GM19463 (cell line): ENCODE measurements at regions not wholly inside any gene's neighbourhood (a gene's known extent, or its start where the extent isn't known, plus 50 kb on each side); places are given as distances from the start of the nearest gene placed in this dataset.
"Not testable (repeated sequence)": the region's sequence is repeated elsewhere in the genome, so short reads cannot be mapped to it uniquely, and the experiment has no call there.

ENCODE experiments used
- ATAC-seq: cut with Tn5 transposase; IDR thresholded peaks from one replicate; pipeline ENCODE4 v1.9.1; 2021; ENCODE audit warnings: mild to moderate bottlenecking, moderate library complexity; ENCODE audit not compliant: unreplicated experiment

- no peak for ATAC-seq
These were observed 138.6 kb upstream of the AFDN start for GRCh38 chr6:167688123-167688522.

- no peak for ATAC-seq
These were observed 137.4 kb upstream of the AFDN start for GRCh38 chr6:167689278-167689677.

DNA sequence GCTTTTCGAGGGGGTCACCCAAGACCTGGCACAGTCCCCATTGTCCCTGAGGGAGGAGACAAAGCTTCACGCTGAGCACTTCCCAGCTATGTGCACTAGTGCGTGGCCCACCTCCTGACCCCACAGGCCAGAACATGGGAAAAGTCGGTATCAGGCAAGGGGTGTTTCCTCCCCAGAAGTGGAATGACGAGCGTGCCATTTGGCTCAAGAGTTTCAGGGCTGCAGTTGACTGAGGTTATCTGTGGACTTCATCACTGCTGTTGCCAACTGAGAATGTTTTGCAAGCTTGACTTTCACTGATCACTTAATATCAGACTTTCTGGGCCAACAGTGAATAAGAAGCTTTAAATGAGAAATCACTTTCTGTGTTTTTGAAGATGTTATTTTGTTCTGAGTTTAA is 137.0 kb upstream of the AFDN start:
- ATAC-seq = no peak

- ATAC-seq = not testable (repeated sequence)
These were observed 136.4 kb upstream of the AFDN start for GRCh38 chr6:167690167-167690922.

DNA sequence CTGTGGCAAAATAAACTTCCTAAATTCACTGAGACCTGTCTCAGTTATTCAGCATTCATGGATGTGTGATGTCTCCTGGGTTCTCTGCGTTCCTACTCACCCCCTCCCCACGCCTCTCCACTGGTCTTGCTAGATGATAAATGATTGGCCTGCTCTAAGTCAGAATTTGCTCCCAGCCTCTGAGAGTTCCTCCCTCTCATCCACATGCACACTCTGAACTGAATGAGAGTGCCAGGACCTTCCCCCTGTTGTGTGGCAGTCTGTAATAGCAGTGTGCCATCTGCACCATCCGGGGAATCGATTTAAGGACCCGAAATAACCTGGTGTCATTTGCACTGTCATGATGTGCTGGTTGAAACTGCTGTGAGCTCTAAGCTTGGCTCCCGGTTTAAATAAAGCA is 135.8 kb upstream of the AFDN start:
- no peak for ATAC-seq

DNA sequence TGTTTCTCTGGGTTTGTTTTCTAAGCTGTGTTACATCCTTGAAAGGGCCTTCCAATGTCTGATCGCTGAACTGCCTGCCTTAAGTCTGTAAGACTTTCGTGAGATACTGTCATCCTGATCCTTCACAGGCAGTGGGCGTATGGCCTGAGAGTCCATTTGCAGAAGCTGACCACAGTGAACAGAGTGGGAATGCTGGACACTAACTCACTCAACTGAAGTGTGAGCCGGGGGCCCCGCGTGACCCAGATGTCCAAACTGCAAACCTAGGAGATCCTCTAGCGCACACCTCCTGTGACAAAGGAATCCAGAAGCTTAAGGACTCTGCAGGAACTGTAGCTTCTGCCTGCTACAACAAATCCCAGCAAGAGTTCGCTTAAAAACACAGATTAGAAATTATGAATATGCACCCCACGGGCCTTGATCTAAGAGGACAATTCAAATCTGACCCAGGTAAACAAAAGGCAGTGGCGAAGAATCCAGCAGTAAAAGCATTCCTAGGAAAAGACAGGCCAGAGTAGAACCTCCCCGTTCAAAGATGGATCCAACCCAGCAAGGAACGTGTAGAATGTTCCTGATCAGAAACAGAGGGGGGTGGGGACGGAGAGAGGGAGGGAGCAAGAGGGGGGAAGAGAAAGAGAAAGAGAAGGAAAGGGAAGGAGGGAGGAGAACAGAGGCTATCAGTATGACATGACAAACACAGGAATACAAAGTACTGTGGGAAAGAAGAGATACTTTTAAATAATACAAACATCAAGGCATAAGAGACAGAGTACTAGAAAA is 135.0 kb upstream of the AFDN start:
- no peak for ATAC-seq

DNA sequence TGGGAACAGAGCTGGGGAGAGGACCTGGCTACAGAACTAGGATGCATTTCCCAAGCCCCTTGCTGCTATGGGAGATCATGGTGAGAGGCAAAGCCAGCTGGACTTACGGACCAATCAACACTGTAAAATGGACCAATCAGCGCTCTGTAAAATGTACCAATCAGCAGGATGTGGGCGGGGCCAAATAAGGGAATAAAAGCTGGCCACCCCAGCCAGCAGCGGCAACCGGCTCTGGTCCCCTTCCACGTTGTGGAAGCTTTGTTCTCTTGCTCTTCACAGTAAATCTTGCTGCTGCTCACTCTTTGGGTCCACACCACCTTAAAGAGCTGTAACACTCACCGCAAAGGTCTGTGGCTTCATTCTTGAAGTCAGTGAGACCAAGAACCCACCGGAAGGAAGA is 133.2 kb upstream of the AFDN start:
- ATAC-seq = not testable (repeated sequence)

DNA sequence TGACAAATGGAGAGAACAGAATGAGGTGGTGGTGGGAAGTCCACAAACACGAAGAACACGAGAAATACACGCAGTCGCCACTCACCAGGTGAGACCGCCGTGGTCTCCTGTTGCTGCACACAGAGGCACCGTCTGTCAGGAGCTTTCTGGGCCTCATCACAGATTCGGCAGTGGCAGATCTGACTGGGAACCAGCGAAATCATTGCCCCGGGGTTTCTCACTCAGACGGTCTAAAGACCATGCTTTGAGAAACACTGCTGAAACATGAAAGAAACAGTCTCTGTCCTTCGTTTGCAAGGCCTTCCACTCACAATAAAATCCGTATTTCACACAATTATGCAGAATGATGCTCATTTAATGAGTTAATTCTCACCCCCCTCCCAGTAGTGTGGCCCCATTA is 130.9 kb upstream of the AFDN start:
- no peak for ATAC-seq

DNA sequence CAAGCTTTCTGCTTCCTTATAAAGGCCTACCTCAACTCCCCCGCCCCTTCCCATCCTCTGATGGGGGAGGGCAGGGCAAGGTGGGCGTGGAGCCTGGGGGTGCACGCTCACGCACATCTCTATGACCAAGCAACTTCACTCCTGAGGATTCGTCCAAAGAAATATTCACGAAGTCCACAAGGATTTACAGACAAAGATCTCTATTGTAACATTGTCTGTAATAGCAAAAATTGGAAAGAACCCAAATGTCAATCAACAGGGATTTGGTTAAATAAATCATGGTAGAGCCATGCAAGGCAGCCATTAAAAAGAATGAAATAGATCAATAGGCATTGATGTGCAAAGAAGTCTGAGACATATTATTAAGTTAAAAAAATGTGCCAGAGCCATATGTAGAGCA is 130.4 kb upstream of the AFDN start:
- ATAC-seq = no peak

DNA sequence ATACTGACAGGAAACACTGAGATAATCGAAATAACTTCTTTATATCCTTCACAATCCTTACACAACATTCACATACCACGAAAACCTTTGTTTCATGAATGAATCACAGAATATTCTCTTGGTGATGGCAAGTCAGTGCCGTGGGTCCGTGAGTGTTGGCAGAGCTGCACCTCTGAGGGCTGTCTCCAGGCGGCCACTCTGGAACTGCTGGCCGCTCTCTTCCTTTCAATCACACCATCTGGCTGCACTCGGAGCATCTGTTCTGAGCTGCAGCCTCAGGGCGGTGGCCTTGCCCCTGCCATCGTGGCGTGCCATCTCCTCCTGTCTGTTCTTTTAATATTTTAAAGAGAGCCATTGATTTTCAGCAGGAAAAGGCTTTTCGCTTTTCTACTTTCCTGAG is 129.4 kb upstream of the AFDN start:
- ATAC-seq = no peak

DNA sequence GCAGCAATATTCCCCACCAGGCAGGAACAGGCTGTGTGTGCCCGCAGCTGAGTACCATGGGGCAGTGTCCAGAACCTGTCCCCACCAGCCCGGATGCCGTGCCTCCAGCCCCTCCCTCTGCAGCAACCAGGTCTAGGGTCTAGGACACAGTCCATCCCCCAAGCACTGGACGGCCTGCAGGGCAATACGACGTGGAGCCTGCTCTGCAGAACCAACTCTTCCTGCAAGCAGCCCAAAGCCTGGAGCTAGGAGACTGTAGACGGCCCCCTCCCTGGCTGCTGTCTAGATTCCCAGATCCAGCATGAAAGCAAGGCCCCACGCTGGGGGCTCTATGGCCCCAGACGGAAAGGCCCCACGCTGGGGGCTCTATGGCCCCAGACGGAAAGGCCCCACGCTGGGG is 128.2 kb upstream of the AFDN start:
- no peak for ATAC-seq

DNA sequence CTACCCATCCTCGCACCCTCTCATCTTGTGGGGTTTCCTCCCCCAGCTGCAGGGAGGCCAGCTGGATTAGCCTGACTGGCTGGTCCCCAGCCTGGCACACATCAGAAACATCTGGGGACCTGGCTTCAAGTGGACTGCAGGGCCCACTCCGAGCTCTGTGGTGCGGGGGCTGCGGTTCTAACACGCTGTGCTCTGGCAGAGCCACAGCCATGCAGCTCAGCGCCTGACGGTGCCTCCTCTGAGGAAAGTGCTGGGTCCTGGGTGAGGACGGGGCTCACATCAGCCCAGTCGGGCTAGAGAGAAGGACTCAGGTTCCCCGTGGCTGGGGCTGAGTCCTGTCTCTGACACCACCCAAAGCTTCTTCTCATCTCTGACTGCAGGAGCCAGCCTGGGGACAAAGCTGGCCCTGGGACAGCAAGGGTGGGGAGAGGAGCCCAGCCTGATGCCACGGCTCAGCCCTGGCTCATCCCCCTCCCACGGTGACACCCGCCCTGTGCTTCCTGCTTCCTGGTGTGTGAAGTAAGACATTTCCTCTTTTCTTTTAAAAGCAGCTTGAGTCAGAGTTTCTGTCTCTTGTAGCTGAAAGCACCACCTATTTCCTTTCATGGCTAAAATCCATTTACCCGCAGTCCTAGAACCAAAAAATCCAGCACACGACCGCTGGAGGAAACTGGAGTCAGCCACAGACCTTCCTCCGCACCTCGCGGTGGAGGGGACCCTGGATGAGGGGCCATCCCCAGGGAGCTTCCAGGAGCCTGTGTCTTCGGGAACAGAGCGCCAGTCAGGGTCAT is 127.4 kb upstream of the AFDN start:
- peak; percentile 91 for ATAC-seq

DNA sequence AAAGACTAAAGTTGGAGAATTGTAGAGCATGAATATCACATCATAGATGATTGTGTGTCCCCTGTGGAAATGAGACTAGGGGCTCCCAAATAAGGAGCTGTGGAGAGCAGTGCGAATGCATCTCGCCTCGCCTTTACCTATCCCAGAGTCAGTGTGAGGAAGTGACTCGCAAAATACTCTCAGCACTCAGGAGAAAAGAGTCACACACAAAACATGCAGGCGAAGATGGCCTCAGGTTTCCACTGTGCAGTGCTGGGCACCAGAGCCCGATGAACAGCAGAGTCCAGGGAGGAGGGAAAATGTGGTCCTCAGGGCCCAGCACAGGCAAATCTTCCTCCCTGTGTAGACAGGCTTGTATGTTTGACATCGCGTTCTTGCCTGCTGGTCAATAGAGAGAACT is 126.5 kb upstream of the AFDN start:
- no peak for ATAC-seq

DNA sequence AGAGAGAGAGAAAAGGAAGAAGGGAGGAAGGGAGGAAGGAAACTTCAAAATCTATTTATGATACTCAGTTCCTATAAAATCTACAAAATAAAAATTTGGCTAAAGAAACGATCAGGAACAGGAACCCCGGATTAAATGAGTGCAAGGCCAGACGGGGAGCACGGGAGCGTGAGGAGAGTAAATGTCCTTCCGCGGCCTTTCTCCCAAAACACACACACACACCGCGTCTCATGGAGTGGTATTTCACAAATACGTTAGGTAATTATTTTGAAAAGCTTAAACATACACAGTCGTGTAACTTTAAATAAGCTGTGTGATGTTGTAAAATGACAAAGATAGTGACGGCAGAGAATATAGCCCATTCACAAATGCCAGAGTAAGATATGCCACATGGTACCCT is 125.7 kb upstream of the AFDN start:
- no peak for ATAC-seq

GRCh38 chr6:167702241-167702827 is 124.4 kb upstream of the AFDN start:
- ATAC-seq = no peak

- no peak for ATAC-seq
These were observed 123.4 kb upstream of the AFDN start for GRCh38 chr6:167703347-167703746.

DNA sequence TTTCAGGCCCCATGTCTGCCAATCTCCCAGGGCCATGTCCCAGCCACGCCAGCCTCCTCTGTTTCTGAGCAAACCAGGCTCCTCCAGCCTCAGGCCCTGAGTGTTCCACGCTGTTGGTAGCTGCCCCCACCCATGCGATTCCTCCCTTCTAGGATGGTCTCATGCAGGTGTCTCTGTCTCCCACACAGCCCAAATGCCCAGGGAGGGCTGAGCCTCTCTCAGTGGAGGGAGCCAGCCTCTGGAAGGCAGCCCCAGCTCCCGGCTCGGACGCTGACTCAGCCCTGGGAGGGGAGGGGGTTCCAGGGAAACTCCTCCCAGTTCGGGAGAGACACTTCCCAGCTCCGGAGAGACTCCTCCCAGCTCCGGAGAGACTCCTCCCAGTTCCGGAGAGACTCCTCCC is 122.9 kb upstream of the AFDN start:
- ATAC-seq = no peak

DNA sequence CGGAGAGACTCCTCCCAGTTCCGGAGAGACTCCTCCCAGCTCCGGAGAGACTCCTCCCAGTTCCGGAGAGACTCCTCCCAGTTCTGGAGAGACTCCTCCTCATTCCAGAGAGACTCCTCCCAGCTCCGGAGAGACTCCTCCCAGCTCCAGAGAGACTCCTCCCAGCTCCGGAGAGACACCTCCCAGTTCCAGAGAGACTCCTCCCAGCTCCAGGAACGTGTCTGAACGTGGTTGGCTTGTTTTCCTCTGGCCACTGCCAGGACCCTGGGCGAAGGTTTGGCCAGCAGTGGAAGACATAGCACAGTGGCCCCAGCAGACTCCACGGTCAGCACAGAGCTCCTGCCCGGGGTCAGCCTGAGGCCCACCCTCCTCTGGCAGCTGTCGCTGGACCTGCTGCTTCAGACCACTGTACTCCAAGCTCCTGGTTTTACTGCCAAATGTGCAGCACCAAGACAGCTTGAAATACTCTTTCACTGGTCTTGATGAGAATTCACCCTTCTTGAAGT is 122.3 kb upstream of the AFDN start:
- ATAC-seq = no peak

GRCh38 chr6:167705211-167705750 is 121.4 kb upstream of the AFDN start:
- ATAC-seq = no peak

DNA sequence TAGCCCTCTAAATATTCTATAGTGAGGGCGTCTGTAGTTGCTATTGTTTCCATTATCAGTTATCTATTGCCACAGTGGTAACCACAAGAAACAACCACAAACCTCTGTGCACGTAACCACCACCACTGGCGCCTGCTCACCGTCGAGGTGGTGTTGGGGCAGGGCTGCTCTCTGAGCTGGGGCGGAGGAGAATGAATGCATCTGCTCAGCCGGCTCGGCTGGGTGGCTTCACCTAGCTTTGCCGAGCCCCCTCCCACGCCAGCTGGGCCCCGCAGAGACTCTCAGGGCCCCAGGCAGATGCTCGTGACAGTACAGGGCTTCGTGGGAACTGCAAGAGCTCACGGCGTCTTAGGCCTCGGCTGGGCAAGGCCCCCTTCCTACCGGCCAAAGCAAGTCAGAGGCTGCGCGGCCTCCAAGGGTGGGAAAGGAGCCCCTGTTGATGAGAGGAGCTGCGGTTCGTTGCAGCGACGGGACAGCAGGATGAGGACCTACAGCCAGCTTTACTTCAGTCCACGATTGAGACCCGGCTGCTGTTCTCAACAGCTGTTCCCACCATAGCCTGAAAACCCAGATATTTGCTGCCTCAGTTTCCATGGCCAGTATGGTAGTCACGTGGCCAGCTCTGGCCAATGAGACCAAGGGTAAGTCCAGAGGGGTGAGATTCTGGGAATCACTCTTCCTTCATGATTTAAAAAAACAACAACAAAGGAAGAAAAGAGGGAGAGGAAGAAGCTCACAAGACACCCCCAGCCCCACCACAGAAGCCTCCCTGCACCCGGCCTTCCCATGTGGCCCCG is 120.2 kb upstream of the AFDN start:
- ATAC-seq = peak; percentile 98
